CD4-positive, alpha-beta T cell (primary cell): ENCODE measurements at regions not wholly inside any gene's neighbourhood (a gene's known extent, or its start where the extent isn't known, plus 50 kb on each side); places are given as distances from the start of the nearest gene placed in this dataset.

ENCODE experiments used
- ATAC-seq: fragments of 200-7000 bp; cut with Tn5 transposase; one replicate; pipeline ENCODE4 v1.10.0; 2022; ENCODE audit warnings: mild to moderate bottlenecking; ENCODE audit not compliant: poor library complexity
- CTCF ChIA-PET: fragments of 350-600 bp; sonication (Branson Sonifier 250); formaldehyde crosslinking; loops from one replicate; lab custom pipeline; 2021; ENCODE audit warnings: antibody characterized with exemption, inconsistent platforms; lab: Charles Lee
- POLR2A ChIA-PET: fragments of 350-600 bp; sonication (Branson Sonifier 250); formaldehyde crosslinking; loops from one replicate; lab custom pipeline; 2021; ENCODE audit warnings: antibody characterized with exemption, inconsistent platforms; lab: Charles Lee
- DNase-seq, 14 experiments: peaks; one replicate each; pipeline ENCODE4 v3.0.0-alpha.2; 2013 to 2020; ENCODE audit warnings: mixed read lengths in 2 of 14
- H3K27ac ChIP-seq, 2 donors: one replicate each; pipeline versions ENCODE4 v1.5.1 to v1.7.0; 2013; ENCODE audit warnings: low read length in 2 of 2, low read depth in 1 of 2, mild to moderate bottlenecking in 1 of 2
- H3K27me3 ChIP-seq, 2 experiments: 1 replicate in 1 of 2; 2 replicates in 1 of 2; pipeline versions ENCODE4 v1.6.1 to v1.7.0; 2013; ENCODE audit warnings: low read length in 2 of 2, control low read depth in 1 of 2, mild to moderate bottlenecking in 1 of 2, moderate library complexity in 1 of 2; ENCODE audit not compliant: insufficient read depth in 2 of 2, control insufficient read depth in 1 of 2
- H3K36me3 ChIP-seq: one replicate; pipeline ENCODE4 v1.6.1; 2013; ENCODE audit warnings: low read length, control low read depth; ENCODE audit not compliant: insufficient read depth
- H3K4me1 ChIP-seq: one replicate; pipeline ENCODE4 v1.6.1; 2013; ENCODE audit warnings: low read length, control low read depth; ENCODE audit not compliant: insufficient read depth
- H3K4me3 ChIP-seq: one replicate; pipeline ENCODE4 v1.5.1; 2013; ENCODE audit warnings: mild to moderate bottlenecking, low read length, moderate library complexity
- H3K9me3 ChIP-seq, 2 experiments: 1 replicate in 1 of 2; 2 replicates in 1 of 2; pipeline versions ENCODE4 v1.6.1 to v1.7.0; 2013; ENCODE audit warnings: low read length in 2 of 2, mild to moderate bottlenecking in 2 of 2, control low read depth in 1 of 2, moderate library complexity in 1 of 2; ENCODE audit not compliant: control insufficient read depth in 1 of 2, insufficient read depth in 1 of 2
- H3K27ac Mint-ChIP-seq: one replicate; pipeline ENCODE4 v1.8.0; 2020; ENCODE audit warnings: mixed read lengths
- H3K27me3 Mint-ChIP-seq: one replicate; pipeline ENCODE4 v1.8.0; 2021; ENCODE audit warnings: mixed read lengths
- H3K36me3 Mint-ChIP-seq: one replicate; pipeline ENCODE4 v1.8.0; 2021; ENCODE audit warnings: low read depth, mixed read lengths
- H3K4me1 Mint-ChIP-seq: one replicate; pipeline ENCODE4 v1.8.0; 2021; ENCODE audit warnings: low read depth, mixed read lengths
- H3K4me3 Mint-ChIP-seq: one replicate; pipeline ENCODE4 v1.8.0; 2020; ENCODE audit warnings: mild to moderate bottlenecking, mixed read lengths
- H3K9me3 Mint-ChIP-seq: one replicate; pipeline ENCODE4 v1.8.0; 2020; ENCODE audit warnings: mixed read lengths
- CTCF ChIP-seq: fragments of 200-600 bp; IDR thresholded peaks from one replicate; pipeline ENCODE4 v1.8.0; 2022; ENCODE audit warnings: antibody characterized with exemption, mild to moderate bottlenecking
- intact Hi-C, 2 experiments: fragments of 100-400 bp; cut with DNase I in 1 of 2; cut with micrococcal nuclease in 1 of 2; formaldehyde crosslinking; loops; one replicate each; pipeline versions ENCODE4 v1.15.1 to v1.9.0; 2023 to 2025; cut with DNase I, micrococcal nuclease

DNA sequence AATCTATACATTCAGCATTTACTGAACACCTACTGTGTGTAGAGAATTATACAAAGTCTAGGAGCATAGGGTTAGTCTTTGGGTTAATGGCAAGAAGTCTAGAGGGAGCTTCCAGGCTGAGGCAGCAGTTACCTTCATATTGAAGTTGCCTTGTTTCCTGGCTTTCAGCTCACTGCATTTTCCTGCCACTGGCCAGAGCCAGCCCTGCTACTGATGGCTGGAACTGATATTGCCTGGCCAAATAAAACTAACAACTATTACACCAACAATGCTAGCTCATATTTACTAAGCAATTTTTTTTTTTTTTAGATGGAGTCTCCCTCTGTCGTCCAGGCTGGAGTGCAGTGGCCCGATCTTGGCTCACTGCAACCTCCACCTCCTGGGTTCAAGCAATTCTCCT lies 165.7 kb upstream of the ITGB1 start:
- H3K27ac ChIP-seq, result no peak overlapping the region
- Mint-ChIP-seq H3K4me3 (no peak overlapping the region), H3K36me3 (no peaks in the 10 kb centered on the region), H3K9me3 (peaks cover 5% of the 10 kb centered on the region), H3K27ac (peak overlapping the region; percentile 96), H3K27me3 (no peaks in the 10 kb centered on the region), H3K4me1 (peaks cover 95% of the 10 kb centered on the region)
- intact Hi-C loops, result loop anchor here in 1 of 2 experiments (10.0 kb wide), 1 partner anchor 739 kb away; no protein-coding TSS in a partner anchor
- no peaks in the 10 kb centered on the region for H3K36me3 ChIP-seq
- ChIA-PET CTCF (interaction anchor here (1.5 kb wide), 1 partner anchor 32 kb away, joined by 5 read pairs; no protein-coding TSS in a partner anchor), POLR2A (interaction anchor here (1.2 to 5.1 kb wide), 2 partner anchors 16 to 32 kb away, joined by 3 to 68 read pairs; no protein-coding TSS in a partner anchor)
- no peak overlapping the region for H3K4me3 ChIP-seq
- DNase-seq, result no peak
- no peak for ATAC-seq
- H3K27me3 ChIP-seq, result no peaks in the 10 kb centered on the region
- H3K9me3 ChIP-seq, result peaks cover 0 to 3% of the 10 kb centered on the region in 2 experiments
- peaks cover 75% of the 10 kb centered on the region for H3K4me1 ChIP-seq
- no peak for TF ChIP-seq CTCF

DNA sequence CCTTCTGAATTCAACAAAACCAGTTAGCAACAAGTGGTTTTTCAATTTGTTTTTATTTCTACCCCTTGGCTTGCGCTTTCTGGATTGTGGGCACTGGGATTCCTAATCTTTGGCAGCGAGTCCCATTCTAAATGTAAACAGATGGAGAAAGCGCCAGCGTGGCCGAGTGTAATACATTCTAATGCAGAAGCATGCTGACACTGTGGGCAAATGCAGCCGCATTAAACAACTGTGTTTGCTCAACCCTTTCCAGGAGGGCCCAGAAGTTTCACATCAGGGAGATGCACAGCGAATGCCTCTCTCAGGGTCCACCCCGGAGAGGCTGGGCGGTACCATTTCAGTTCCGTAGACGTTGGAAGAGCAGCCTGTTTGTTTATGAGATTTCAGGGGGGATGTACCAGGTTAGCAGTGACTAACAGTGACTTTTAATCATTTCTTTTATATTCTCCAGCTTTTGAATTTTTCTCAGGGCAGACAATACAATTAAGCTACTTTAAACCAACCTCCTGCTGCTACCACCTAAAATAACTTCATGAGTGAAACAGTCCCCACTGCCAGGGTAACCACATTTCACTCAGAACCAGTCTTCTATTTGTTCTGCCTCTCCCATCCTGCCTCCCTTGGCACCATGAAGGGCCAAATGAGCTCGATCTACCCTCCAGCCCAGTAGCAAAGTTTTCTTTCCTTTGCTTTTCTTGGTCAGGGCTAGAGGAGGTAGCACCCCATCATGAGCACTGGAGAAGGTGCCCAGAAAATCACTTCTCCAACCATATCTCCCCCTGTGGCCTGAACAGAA lies 164.2 kb upstream of the ITGB1 start:
- Mint-ChIP-seq H3K36me3 (no peaks in the 10 kb centered on the region), H3K4me1 (peaks cover 97% of the 10 kb centered on the region), H3K9me3 (peaks cover 5% of the 10 kb centered on the region), H3K4me3 (no peak overlapping the region), H3K27ac (peak overlapping the region; percentile 96), H3K27me3 (no peaks in the 10 kb centered on the region)
- CTCF ChIA-PET, result no interaction called here
- Histone ChIP-seq H3K9me3 (peaks cover 0 to 3% of the 10 kb centered on the region in 2 experiments), H3K27ac (peak overlapping the region in 1 of 2 donors; percentile 41), H3K36me3 (no peaks in the 10 kb centered on the region), H3K4me1 (peaks cover 80% of the 10 kb centered on the region), H3K4me3 (no peak overlapping the region), H3K27me3 (no peaks in the 10 kb centered on the region)
- DNase-seq (no peak), ATAC-seq (no peak)
- intact Hi-C loops, result loop anchor here in 1 of 2 experiments (10.0 kb wide), 1 partner anchor 737 kb away; no protein-coding TSS in a partner anchor
- TF ChIP-seq CTCF, result no peak
- POLR2A ChIA-PET, result no interaction called here

DNA sequence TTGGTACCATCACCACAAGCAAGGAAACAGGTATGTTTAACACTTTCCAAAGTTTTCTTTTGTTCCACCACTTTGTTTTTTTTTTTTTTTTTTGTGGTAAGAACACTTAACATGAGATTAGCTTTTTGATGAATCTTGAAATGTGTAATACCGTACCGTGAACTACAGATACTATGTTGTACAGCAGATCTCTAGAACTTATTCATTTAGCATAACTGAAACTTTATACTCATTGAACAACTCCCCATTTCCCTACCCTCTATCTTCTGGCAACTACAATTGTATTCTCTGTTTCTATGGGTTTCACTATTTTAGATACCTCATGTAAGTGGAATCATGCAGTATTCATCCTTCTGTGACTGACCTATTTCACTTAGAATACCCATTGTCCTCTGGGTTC lies 162.7 kb upstream of the ITGB1 start:
- peaks cover 2% of the 10 kb centered on the region for H3K9me3 Mint-ChIP-seq
- TF ChIP-seq CTCF, result no peak
- H3K36me3 ChIP-seq, result no peaks in the 10 kb centered on the region
- H3K36me3 Mint-ChIP-seq, result no peaks in the 10 kb centered on the region
- H3K4me1 ChIP-seq, result peaks cover 80% of the 10 kb centered on the region
- no peak overlapping the region for H3K4me3 Mint-ChIP-seq
- CTCF ChIA-PET, result interaction anchor here (0.6 to 2.4 kb wide), 3 partner anchors 16 to 35 kb away, joined by 3 to 10 read pairs (median 3); no protein-coding TSS in a partner anchor
- no peaks in the 10 kb centered on the region for H3K27me3 Mint-ChIP-seq
- intact Hi-C loops, result loop anchor here (2.0 to 10.0 kb wide), 2 partner anchors 18 to 736 kb away; no protein-coding TSS in a partner anchor
- POLR2A ChIA-PET, result interaction anchor here (1.8 to 2.4 kb wide), 3 partner anchors 9 to 18 kb away, joined by 3 to 9 read pairs (median 5); no protein-coding TSS in a partner anchor
- H3K4me1 Mint-ChIP-seq, result peaks cover 97% of the 10 kb centered on the region
- no peaks in the 10 kb centered on the region for H3K9me3 ChIP-seq
- no peak for DNase-seq
- ATAC-seq, result no peak
- H3K27ac ChIP-seq, result peak overlapping the region in 1 of 2 donors; percentile 54
- peak overlapping the region; percentile 40 for H3K27ac Mint-ChIP-seq
- H3K4me3 ChIP-seq, result no peak overlapping the region
- H3K27me3 ChIP-seq, result no peaks in the 10 kb centered on the region
